ENCODE measurements at regions not wholly inside any gene's neighbourhood (a gene's known extent, or its start where the extent isn't known, plus 50 kb on each side); places are given as distances from the start of the nearest gene placed in this dataset.
A peak's percentile ranks its signal among the peaks of the same experiment; 100 is the strongest.
"Not testable (repeated sequence)": the region's sequence is repeated elsewhere in the genome, so short reads cannot be mapped to it uniquely, and the experiment has no call there.

DNA sequence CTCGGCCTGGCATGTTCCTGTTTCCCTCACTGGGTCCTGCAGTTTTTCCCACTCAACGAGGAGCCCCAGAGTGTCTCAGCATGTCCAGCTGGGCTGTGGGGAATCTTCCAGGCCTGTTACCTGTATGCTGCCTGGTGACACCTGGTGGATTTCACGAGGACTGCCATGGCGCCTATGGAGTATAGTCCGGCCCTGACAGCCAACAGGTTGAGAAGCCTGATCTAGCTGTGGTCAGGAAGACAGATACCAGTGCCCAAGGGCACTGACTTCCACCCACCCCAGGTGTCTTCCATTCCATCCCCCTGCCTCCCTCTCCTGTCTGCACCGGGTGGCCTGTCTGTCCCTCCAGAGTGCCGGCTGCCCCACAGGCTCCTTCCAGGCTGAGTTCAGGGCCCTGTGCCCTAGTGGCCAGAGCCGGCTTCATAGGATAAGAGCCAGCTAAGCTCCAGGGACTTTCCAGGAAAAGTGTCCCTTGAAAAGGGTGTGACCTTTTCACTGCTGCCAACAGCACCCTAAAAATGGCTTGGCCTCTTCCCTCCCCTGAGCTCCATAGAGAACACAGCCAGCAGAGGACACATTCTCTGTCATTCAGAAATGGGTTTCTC is 129.4 kb upstream of the AKAP13 start:
- not testable (repeated sequence) for H3K27me3 Mint-ChIP-seq; H3K4me1 Mint-ChIP-seq (ENCODE audit: unreplicated experiment); H3K36me3 Mint-ChIP-seq; H3K27ac Mint-ChIP-seq; DNase-seq (ENCODE audit: extremely low spot score, unreplicated experiment); H3K4me3 Mint-ChIP-seq; H3K9me3 Mint-ChIP-seq
- TF ChIP-seq, protein P1, sequence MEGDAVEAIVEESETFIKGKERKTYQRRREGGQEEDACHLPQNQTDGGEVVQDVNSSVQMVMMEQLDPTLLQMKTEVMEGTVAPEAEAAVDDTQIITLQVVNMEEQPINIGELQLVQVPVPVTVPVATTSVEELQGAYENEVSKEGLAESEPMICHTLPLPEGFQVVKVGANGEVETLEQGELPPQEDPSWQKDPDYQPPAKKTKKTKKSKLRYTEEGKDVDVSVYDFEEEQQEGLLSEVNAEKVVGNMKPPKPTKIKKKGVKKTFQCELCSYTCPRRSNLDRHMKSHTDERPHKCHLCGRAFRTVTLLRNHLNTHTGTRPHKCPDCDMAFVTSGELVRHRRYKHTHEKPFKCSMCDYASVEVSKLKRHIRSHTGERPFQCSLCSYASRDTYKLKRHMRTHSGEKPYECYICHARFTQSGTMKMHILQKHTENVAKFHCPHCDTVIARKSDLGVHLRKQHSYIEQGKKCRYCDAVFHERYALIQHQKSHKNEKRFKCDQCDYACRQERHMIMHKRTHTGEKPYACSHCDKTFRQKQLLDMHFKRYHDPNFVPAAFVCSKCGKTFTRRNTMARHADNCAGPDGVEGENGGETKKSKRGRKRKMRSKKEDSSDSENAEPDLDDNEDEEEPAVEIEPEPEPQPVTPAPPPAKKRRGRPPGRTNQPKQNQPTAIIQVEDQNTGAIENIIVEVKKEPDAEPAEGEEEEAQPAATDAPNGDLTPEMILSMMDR (conservative IDR thresholded peaks at IDR 0.05), result peak; percentile 21

DNA sequence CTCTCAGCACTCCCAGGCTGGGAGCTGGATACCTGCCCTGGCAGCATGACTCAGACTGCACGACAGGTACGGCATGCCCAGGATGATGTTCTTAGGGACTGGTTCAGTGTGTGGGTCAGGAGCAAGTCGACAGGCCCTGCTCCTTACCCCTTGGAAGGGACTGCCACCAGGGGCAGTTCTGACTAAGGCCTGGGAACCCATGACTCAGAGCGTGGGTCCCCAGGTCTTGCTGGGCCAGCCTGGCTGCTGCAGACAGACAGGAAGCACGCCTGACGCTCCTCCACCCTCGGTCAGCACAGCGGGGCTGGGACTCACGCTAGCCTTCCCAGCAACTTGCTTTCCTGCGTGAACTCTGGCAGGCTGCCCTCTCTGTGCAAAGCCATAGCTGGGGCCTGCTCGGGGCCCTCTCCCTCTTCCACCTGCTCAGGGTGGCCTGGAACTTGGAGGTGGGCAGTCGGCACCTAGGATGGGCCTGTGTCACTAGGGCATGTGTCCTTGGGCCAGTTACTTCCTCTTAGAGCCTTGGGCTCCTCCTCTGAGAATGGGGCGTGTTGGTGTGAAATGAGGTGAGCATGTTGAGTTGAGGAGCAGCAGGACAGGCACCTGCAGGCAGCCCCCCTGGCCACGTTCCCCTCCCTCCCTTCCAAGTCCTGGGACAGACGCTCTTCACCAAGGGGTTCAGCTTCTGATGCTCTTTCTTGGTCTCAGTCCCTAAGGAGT is 127.0 kb upstream of the AKAP13 start:
- H3K4me3 Mint-ChIP-seq; H3K4me1 Mint-ChIP-seq (ENCODE audit: unreplicated experiment); H3K36me3 Mint-ChIP-seq; H3K27me3 Mint-ChIP-seq; H3K9me3 Mint-ChIP-seq; H3K27ac Mint-ChIP-seq; DNase-seq (ENCODE audit: extremely low spot score, unreplicated experiment): not testable (repeated sequence)

GRCh38 chr15:85254961-85255360 is 125.4 kb upstream of the AKAP13 start:
- not testable (repeated sequence) for H3K27ac Mint-ChIP-seq; H3K4me1 Mint-ChIP-seq (ENCODE audit: unreplicated experiment); H3K4me3 Mint-ChIP-seq; H3K36me3 Mint-ChIP-seq; H3K9me3 Mint-ChIP-seq; DNase-seq (ENCODE audit: extremely low spot score, unreplicated experiment); H3K27me3 Mint-ChIP-seq

- H3K9me3 Mint-ChIP-seq; H3K4me3 Mint-ChIP-seq; DNase-seq (ENCODE audit: extremely low spot score, unreplicated experiment); H3K27me3 Mint-ChIP-seq; H3K36me3 Mint-ChIP-seq; H3K4me1 Mint-ChIP-seq (ENCODE audit: unreplicated experiment); H3K27ac Mint-ChIP-seq: not testable (repeated sequence)
These were observed 124.9 kb upstream of the AKAP13 start for GRCh38 chr15:85255502-85255901.

DNA sequence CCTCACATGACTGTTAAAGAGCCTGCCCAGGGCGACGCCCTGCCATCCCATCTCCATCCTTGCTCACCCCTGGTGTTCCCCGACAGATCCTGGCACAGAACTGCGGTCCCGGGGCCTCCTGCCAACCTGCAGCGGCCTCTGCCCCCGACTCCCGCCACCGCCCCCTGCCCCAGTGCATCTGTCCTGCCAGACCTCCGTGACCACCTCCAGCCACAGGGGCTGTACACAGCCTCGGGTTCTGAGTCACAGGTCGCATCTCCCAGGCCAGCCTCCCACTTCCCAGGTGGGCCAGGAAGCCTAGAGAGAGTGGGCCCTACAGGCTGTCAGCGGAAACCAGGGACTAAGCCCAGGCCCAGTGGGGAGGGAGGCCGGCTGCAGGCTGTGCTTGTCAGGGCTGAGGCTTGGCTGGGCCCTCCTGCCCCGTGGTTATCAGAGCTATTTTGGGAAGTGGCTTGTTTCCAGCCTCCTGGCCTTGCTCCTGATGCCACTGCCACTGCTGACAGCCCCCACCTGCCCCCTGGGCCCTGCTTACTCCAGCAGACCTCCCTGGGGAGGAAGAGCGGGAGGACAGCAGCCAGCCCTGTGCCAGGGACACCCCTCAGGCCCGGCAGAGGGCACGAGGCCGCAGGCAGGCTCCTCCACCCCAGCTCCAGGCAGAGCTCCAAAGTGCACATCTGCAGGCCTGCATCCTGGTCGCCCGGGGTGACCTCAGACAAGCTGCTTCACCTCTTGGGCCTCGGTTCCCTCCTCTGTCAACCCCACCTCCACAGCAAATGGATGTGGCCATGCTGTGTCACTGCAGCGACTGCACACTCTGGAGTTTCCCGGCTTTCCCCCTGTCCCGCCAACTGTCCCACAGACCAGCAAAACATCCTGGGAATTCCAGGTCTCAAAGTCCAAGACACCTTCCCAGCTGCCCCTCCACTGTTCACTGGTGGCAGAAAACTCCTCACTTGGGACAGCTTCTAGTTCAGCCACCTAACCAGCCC is 124.1 kb upstream of the AKAP13 start:
- not testable (repeated sequence) for H3K4me3 Mint-ChIP-seq; H3K4me1 Mint-ChIP-seq (ENCODE audit: unreplicated experiment); H3K36me3 Mint-ChIP-seq; H3K27me3 Mint-ChIP-seq; DNase-seq (ENCODE audit: extremely low spot score, unreplicated experiment); H3K27ac Mint-ChIP-seq; H3K9me3 Mint-ChIP-seq

- not testable (repeated sequence) for DNase-seq (ENCODE audit: extremely low spot score, unreplicated experiment); H3K27ac Mint-ChIP-seq; H3K27me3 Mint-ChIP-seq; H3K9me3 Mint-ChIP-seq; H3K4me1 Mint-ChIP-seq (ENCODE audit: unreplicated experiment); H3K4me3 Mint-ChIP-seq; H3K36me3 Mint-ChIP-seq
These were observed 122.3 kb upstream of the AKAP13 start for GRCh38 chr15:85258062-85258445.

- H3K4me1 Mint-ChIP-seq (ENCODE audit: unreplicated experiment); DNase-seq (ENCODE audit: extremely low spot score, unreplicated experiment); H3K27me3 Mint-ChIP-seq; H3K36me3 Mint-ChIP-seq; H3K9me3 Mint-ChIP-seq; H3K4me3 Mint-ChIP-seq; H3K27ac Mint-ChIP-seq: not testable (repeated sequence)
These were observed 121.7 kb upstream of the AKAP13 start for GRCh38 chr15:85258559-85259209.

GRCh38 chr15:85260526-85260925 is 119.9 kb upstream of the AKAP13 start:
- not testable (repeated sequence) for H3K36me3 Mint-ChIP-seq; H3K9me3 Mint-ChIP-seq; H3K27me3 Mint-ChIP-seq; H3K4me3 Mint-ChIP-seq; H3K4me1 Mint-ChIP-seq (ENCODE audit: unreplicated experiment); H3K27ac Mint-ChIP-seq; DNase-seq (ENCODE audit: extremely low spot score, unreplicated experiment)

DNA sequence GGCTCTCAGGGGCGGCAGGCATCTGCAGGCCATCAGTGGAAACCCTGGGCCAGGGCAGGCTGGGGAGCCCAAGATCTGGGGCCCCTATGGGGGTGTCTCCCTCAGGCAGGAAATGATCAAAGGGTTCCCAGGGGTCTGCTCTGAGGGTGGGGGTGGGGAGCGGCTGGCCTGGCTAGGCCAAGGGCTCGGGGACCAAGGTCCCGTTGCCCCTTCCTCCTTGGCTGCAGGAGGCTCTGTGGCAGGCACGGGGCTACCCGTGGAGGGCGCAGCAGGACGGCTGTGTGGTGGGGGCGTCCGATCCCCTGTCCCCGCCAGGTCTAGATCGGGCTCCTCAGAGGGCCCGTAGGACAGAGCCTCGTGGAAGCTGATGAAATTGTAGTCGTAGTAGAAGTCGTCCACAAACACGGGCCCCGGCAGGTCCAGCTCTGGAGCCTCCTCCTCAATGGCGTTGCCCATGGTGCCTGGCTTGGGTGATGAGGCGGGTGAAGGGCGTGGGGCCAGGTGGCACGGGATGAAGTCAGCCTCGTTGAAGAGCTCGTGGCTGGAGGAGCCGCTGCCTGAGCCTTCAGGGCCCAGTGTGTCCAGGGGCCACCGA is 117.8 kb upstream of the AKAP13 start:
- not testable (repeated sequence) for H3K4me1 Mint-ChIP-seq (ENCODE audit: unreplicated experiment); H3K27me3 Mint-ChIP-seq; DNase-seq (ENCODE audit: extremely low spot score, unreplicated experiment); H3K9me3 Mint-ChIP-seq; H3K36me3 Mint-ChIP-seq; H3K4me3 Mint-ChIP-seq; H3K27ac Mint-ChIP-seq

GRCh38 chr15:85263842-85264440 is 116.5 kb upstream of the AKAP13 start:
- H3K4me1 Mint-ChIP-seq (ENCODE audit: unreplicated experiment); H3K36me3 Mint-ChIP-seq; H3K27me3 Mint-ChIP-seq; H3K4me3 Mint-ChIP-seq; H3K9me3 Mint-ChIP-seq; DNase-seq (ENCODE audit: extremely low spot score, unreplicated experiment); H3K27ac Mint-ChIP-seq: not testable (repeated sequence)

- H3K27ac Mint-ChIP-seq; DNase-seq (ENCODE audit: extremely low spot score, unreplicated experiment); H3K4me3 Mint-ChIP-seq; H3K4me1 Mint-ChIP-seq (ENCODE audit: unreplicated experiment); H3K9me3 Mint-ChIP-seq; H3K36me3 Mint-ChIP-seq; H3K27me3 Mint-ChIP-seq: not testable (repeated sequence)
These were observed 115.7 kb upstream of the AKAP13 start for GRCh38 chr15:85264614-85265190.
